ENCODE measurements at regions not wholly inside any gene's neighbourhood (a gene's known extent, or its start where the extent isn't known, plus 50 kb on each side); places are given as distances from the start of the nearest gene placed in this dataset.
"Not testable (repeated sequence)": the region's sequence is repeated elsewhere in the genome, so short reads cannot be mapped to it uniquely, and the experiment has no call there.

- no peak for DNase-seq (ENCODE audit: low read depth)
These were observed 62.0 kb downstream of the CAVIN4 start for GRCh38 chr9:100639854-100640253.

DNA sequence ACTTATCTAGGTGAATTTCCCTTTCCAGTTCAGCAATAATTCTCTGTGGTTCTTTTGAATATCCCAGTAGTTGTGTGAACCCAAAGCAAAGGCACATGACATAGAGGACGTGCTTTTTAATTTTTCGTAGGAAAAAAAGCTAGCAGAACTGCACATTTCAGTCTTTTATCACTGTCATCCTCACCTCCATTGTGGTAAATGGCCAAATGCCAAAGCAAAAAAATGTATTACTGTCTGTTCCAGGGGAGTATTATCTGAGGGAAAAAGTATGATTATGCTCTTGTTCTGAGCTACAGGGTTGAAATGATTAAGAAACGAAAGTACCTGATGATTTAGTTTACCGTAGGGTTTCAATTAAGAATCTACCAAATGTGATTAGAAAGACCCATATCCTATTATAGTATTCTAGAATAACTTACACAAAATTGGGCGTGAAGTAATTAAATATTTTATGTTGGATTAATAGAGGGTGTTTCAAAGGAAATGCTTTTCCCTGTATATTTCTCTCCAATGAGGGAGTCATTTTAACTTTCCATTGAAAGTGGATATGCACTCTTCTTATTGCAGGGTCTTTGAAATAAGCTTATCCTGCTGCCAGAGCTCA is 62.7 kb downstream of the CAVIN4 start:
- no peak for DNase-seq (ENCODE audit: low read depth)

DNA sequence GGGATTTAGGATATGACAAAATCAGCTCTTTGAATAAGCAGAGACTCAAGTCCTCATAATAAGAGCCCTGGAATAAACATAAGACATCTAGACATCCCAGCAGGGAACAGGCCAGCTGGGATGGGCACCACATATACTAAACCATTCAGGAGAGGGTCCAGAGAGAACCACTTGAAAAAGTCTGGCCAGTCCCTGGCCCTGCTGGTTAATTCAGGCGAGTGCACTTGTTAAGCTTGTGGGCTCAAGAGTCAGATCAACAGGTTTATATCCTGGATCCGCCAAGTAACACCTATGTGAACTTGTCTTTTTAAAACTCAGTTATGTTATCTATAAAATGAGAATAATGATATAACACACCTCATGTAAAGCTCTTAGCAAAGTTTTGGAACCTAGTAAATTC is 63.3 kb downstream of the CAVIN4 start:
- DNase-seq (ENCODE audit: low read depth), result no peak

GRCh38 chr9:100652850-100653249 is 75.0 kb downstream of the CAVIN4 start:
- DNase-seq (ENCODE audit: low read depth), result no peak

- no peak for DNase-seq (ENCODE audit: low read depth)
These were observed 75.9 kb downstream of the CAVIN4 start for GRCh38 chr9:100653643-100654334.

DNA sequence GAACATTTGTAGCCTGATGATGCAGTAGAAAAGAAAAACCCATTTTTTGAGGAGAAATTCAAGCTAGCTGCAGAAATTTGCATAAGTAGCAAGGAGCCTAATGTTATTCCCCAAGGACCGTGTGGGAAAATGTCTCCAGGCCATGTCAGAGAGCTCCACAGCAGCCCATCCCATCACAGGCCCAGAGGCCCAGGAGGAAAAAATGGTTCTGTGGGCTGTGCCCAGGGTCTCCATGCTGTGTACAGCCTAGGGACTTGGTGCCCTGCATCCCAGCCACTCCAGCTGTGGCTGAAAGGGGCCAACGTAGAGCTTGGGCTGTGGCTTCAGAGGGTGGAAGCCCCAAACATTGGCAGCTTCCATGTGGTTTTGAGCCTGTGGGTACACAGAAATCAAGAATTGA is 79.0 kb downstream of the CAVIN4 start:
- not testable (repeated sequence) for DNase-seq (ENCODE audit: low read depth)

DNA sequence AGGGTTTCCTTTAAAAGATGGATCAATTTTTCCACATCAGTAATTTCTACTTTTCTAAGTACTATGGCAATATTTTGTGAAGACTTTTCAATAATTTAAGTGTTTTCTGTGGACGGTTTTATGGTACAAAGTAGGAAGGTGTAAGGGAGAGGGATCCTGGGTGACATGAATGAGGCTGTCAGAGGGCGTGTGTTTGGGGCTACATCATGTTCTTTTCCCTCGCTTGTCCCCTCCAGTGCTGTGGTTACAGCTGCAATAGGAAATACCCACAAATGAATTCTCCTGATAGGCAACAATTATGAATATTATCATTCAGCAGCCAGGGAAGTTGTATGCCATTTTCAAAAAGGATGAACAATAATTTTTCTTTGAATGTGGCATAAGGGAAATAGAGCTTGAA is 83.8 kb downstream of the CAVIN4 start:
- DNase-seq (ENCODE audit: low read depth), result no peak

DNA sequence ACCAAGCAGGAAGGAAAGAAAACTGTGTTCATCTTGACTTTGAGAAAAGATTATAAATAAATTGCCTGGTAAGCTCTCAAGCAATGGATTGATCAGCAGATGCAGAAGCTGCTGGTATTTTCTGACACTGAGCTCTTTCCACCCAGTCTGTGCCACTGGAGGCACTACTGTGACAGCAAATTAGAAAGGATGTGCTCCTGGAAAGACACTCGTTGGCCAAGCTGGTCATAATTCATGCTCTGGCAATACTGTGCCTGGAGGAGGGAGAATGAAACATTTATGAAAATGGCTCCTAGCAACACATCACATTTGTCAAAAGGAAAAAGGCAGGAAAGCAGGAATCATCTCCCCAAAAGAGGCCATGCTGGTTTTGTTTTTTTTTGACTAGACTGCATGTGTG is 84.2 kb downstream of the CAVIN4 start:
- DNase-seq (ENCODE audit: low read depth), result no peak

DNA sequence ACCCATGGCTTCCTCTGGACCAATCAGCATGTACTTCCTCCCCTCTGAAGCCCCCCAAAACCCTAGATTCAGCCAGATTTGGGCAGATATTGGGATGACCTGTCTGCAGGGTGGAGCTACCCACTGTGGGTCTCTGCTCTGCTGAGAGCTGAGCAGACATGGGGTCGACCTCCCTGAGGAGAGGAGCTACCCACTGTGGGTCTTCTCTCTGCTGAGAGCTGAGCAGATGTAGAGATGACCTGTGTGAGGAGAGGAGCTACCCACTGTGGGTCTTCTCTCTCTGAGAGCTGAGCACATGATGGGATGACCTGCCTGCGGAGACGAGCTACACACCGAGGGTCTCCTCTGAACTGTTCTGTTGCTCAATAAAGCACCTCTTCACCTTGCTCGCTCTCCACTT is 89.6 kb downstream of the CAVIN4 start:
- no peak for DNase-seq (ENCODE audit: low read depth)

- no peak for DNase-seq (ENCODE audit: low read depth)
These were observed 90.1 kb downstream of the CAVIN4 start for GRCh38 chr9:100668024-100668423.

- no peak for DNase-seq (ENCODE audit: low read depth)
These were observed 92.1 kb downstream of the CAVIN4 start for GRCh38 chr9:100669968-100670367.

DNA sequence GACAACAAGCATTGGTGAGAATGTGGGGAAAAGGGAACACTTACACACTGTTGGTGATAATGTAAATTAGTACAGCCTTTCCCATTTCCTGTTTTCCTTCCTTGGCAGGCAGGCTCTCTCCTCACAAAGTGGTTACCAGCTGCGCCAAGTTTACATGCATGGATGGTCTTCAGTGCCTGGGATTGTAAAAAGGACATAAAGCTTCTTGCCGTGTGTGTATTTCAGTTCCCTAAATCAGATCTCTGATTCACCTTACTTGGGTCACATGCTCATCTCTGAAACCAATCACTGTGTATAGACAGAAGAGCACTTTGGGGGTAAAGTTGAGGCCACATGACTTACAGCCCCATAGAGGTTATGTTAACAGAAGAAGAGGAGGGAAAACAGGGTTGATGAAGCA is 92.8 kb downstream of the CAVIN4 start:
- DNase-seq (ENCODE audit: low read depth), result no peak

- DNase-seq (ENCODE audit: low read depth), result no peak
These were observed 94.0 kb downstream of the CAVIN4 start for GRCh38 chr9:100671898-100672297.

DNA sequence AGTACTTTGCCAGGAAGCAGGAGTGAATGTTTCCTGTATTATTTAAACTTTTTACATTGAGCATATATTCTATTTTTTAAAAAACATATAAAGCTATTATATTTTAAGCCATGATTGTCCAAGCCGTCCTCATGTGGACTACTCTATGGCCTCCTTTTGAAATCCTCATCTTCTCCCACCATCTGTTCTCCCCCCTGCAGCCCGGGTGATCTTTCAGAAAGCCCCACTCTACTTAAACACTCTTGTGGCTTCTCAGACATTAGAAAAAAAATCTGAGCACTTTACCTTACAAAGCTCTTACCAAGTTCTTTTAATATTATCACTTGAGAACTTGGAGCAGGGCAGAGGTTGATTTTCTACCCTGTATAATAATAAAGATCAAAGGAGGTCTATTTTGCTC is 95.4 kb downstream of the CAVIN4 start:
- no peak for DNase-seq (ENCODE audit: low read depth)

DNA sequence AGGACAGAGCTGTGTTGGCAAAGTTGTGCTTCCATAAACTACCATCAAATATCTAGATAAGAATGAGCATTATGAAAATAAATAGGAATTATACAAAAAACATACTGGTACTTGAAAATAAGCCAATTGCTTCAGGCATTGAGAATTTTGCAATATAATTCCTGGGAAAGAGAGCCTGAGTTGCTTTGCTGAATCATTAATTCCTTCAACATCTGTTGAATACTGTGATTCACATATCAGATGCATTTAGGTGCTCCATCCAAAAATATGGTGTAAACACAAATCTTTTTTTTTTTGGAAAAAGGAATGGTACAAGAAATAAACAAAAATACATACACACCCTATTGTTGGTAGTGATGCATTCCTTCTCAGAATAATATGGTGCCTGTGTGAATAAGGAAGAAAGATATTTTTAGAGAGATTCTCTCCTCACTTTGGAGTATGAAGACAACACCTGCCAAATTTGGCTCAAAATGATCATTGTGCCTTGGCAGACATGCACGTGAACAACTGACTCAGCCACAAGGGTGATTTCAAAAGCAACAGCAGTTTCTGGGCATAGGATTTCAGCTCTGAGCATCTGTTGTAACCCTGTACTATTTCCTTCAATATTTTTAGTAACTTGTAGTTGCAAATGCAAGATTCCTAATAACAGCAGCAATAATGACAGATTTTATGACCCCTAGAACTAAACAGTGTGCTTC is 96.7 kb downstream of the CAVIN4 start:
- DNase-seq (ENCODE audit: low read depth), result no peak

DNA sequence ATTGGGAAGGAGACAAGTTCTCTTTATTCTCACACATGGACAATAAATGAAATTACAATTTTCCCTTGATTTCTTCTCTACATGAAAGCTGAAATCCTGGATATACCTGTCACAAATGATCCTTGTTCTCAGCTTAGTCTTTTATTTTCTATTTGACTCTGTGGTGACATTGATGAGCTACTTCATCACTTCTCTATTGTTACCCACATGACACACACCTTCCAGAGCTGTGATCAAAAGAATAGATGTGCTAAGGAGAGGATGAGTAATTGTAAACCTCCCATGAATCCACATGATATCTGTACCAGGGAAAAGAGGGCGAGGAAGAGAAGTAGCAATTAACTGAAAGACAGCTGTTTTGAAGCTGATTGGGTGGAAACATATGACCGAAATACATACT is 102.0 kb downstream of the CAVIN4 start:
- DNase-seq (ENCODE audit: low read depth), result no peak

- no peak for DNase-seq (ENCODE audit: low read depth)
These were observed 108.5 kb downstream of the CAVIN4 start for GRCh38 chr9:100686420-100686819.

DNA sequence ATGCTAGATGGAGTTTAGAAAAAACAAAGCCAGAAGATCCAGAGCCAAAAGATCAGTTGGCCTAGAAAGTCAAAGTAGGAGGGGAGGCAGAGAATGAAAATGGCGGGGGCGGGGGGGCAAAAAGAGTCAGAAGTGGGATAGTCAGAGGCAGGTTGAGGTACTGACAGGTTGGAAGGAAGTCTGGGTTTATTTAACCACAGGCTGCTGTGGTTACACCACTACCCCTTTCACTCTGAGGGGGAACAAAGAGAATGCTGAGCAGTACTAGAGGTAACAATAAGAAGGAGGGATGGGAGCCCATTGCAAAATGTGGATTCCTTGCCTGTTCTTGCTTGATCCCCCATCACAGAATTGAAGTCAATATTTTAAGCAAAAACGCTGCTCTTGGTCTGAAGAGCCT is 111.8 kb downstream of the CAVIN4 start:
- DNase-seq (ENCODE audit: low read depth), result no peak

DNA sequence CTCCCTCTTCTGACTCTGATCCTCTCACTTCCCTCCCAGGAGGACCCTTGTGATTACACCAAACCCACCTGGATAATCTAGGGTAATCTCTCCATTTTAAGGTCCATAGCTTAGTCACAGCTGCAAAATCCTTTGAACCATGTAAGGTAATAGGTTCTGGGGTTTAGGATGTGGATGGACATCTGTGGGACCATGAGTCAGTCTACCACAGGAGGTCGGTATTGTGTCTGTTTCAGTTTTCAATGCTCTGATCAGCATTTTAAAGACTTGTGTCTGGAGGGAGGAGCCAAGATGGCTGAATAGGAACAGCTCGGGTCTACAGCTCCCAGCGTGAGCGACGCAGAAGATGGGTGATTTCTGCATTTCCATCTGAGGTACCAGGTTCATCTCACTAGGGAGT is 112.6 kb downstream of the CAVIN4 start:
- DNase-seq (ENCODE audit: low read depth), result no peak

- no peak for DNase-seq (ENCODE audit: low read depth)
These were observed 119.5 kb downstream of the CAVIN4 start for GRCh38 chr9:100697339-100697738.

DNA sequence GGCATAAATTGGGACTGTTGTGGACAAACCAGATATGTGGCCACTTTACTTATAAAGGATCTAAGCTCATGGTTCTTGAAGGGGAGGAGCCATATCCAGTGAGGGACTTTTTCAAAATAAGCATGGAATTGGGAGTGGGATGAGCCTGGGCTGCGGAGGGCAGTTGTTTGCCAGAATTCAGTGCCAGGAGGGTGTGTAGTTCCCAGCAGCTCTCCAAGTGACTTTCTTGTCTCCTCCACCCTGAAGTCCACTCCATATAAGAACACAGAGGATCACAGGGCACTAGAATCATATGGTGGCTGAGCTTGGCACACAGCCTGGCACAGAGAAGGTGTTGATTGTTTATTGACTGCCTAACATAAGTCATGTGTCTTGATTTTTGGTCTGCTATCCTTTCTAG is 121.1 kb downstream of the CAVIN4 start:
- DNase-seq (ENCODE audit: low read depth), result no peak

DNA sequence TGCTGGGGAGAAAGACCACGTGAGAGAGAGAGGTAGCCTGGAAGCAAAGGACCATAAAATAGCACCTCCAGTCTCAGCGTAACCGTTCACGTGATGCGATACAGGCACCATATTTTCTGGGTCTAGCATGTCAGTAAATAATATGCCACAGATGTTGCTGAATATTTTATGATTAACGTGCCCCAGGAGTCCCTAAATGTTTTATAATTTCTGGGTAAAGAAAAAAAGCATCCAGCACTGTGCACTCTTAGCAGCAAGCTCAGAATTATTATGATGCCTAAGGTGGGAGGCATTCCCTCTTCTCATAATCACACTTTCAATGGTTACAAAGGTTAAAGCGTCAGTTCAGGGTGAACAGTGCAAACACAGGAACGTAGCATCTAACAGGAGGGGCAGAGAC is 121.8 kb downstream of the CAVIN4 start:
- DNase-seq (ENCODE audit: low read depth), result no peak

GRCh38 chr9:100700689-100701318 is 122.9 kb downstream of the CAVIN4 start:
- DNase-seq (ENCODE audit: low read depth), result no peak

All from HS-27A (cell line).